HG03520 (cell line): ENCODE measurements at regions not wholly inside any gene's neighbourhood (a gene's known extent, or its start where the extent isn't known, plus 50 kb on each side); places are given as distances from the start of the nearest gene placed in this dataset.
"Not testable (repeated sequence)": the region's sequence is repeated elsewhere in the genome, so short reads cannot be mapped to it uniquely, and the experiment has no call there.

Experiments used
- ATAC-seq: cut with Tn5 transposase; IDR thresholded peaks from one replicate; pipeline ENCODE4 v1.9.1; 2021; ENCODE audit warnings: mild to moderate bottlenecking, moderate library complexity; ENCODE audit not compliant: unreplicated experiment

DNA sequence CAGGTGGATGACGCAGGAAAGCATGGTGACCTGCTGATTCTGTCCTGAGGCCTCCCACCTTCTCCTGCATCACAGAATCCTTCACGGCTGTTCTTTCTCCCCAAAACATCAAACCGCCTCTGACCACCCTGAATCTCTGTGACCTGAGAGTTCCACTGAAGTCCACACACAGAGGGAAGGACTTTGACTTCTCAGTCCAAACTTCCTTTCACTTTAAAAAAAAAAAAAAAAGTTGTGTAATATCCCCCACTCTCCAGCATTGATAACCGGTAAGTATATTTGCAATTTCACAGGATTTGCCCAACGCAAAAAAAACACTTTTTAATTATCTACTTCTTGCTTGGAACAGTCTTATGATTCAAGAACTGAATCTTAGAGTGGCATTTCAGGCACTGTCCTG lies 259.5 kb upstream of the IRS2 start:
- ATAC-seq = no peak

DNA sequence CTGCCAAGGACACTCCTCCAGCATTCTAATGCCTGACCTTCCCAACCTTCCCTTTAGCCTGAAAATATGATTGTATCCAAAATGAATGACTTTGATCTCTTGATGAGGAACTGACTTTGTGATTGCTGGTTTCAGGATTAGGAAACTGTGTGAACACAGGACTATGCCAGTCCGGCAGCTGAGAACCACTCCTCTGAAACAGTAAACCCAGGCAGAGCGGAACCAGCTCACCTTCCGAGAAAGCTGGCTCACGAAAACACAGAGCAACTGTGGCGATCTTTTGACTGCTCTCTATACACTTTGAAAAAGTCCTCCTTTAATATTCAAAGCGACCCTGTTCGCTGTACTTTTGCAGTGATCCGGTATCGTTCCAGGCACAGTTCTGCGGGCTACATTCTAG lies 258.8 kb upstream of the IRS2 start:
- ATAC-seq = no peak

DNA sequence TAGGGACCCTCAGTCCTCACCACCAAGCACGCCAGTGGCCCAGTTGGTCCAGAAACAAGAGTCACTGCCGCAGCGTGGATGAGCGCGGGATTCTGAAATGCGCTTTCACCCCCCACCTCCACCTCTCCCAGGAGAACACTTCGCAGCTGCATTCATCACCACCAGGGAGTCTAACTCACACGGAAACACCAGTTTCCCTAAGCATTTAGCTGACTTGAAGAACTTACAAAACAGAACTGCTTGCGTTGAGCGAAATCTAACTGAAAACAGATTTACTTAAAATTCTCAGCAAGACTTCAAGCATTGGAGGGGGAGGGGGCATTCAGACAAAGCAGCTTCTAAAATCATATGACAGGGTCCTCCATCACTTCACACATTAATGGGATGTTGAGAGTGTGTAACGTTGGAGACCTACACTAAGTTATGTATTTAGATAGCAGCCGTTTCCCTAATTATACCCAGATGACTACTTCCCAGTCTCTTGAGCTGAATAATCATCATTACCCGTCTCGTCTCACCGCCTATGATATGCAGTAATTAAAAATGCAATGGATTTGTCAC lies 258.2 kb upstream of the IRS2 start:
- ATAC-seq = no peak

DNA sequence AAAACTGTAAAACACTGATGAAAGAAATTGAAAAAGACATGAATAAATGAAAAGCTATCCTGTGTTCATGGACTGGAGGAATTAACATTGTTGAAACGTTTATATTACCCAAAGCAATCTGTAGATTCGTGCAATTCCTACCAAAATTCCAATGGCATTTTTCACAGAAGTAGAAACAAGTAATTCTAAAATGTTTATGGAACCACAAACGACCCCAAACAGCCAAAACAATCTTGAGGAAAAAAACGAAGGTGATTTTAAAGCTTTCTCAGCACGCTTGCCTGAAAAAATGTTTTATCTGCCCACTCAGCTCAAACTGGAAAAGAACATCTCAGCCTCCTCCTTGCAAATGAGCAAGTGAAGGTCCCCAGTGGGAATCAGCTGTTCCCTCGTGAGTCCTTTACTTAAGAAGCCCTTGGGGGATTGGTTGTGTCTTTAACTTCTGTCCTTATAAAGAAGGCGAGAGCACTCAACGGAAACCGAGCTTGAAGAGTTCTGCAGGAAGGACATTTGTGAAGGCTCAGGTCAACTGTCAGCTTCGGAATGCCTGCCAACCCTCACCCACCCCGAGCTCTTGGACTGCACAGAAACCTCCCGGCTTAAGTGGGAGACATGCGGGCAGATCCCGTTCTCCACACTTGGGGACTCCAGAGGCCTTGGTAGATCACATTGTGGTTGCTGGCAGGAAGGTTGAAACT lies 256.0 kb upstream of the IRS2 start:
- no peak for ATAC-seq

DNA sequence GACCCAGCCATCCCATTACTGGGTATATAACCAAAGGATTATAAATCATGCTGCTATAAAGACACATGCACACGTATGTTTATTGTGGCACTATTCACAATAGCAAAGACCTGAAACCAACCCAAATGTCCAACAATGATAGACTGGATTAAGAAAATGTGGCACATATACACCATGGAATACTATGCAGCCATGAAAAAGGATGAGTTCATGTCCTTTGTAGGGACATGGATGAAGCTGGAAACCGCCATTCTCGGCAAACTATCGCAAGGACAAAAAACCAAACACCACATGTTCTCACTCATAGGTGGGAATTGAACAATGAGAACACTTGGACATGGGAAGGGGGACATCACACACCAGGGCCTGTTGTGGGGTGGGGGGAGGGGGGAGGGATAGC lies 255.3 kb upstream of the IRS2 start:
- ATAC-seq = not testable (repeated sequence)

DNA sequence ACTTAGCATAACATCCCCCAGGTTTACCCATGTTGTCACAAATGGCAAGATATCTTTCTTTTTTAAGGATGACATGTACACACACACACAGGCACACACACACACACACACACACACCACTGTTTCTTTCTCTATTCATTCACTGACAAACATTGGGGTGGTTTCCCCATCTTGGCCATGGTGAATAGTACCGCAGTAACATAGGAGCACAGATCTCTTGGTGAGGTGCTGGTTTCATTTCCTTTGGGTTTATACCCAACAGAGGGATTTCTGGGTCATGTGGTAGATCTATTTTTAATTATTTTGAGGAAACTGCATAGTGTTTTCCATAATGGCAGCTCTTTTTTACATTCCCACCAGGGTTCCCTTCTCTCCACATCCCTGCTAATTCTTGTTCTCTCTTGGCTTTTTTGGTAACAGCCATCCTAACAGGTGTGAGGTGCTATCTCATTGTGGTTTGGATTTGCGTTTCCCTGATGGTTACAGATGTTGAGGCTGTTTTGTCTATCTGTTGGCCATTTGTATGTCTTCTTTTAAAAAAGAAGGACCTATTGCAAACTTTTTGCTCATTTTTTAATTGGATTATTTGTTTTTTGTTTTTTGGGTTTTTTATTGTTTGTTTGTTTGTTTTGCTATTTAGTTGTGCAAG lies 251.7 kb upstream of the IRS2 start:
- no peak for ATAC-seq

DNA sequence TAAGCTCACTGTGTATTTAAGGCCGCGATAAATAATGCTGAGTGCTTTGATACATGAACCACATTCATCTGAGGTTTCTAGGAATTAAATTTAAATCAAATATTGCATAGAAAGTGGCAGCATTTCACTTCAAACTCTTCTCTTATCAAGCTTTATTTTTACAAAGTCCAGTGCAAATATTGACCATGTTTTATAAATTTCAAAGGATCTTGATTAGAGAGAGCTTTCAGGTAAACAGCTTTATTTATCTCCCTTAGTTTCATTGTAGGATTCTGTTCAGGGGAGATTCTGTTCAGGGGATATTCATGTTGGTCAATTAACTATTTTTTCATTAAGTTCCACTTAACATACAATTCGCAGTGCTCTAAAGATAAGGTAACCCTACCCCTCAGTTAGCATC lies 249.7 kb upstream of the IRS2 start:
- no peak for ATAC-seq

DNA sequence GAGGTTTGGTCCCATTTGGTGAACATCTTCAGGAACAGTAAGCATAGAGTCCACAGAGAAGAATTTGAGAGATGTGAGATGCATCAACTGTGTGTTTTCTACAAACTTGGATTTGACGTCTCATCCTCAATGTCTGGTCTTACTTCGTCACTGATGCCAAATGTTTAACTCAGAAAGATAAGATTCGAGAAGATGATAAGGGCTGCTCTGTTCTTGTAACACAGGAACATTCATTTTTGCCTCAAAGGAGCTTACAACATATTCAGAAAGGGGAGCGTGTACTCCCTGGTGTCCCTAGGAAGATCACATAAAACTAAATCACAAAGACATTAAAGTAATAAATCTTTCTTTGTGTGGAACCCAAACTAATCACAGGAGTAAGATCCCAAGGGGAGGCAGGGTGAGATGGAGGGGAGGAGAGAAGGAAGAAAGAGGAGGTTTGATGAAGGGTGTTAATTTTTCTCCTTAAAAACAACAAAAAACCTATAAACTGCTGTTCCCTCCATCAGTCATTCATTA lies 247.7 kb upstream of the IRS2 start:
- ATAC-seq = no peak

DNA sequence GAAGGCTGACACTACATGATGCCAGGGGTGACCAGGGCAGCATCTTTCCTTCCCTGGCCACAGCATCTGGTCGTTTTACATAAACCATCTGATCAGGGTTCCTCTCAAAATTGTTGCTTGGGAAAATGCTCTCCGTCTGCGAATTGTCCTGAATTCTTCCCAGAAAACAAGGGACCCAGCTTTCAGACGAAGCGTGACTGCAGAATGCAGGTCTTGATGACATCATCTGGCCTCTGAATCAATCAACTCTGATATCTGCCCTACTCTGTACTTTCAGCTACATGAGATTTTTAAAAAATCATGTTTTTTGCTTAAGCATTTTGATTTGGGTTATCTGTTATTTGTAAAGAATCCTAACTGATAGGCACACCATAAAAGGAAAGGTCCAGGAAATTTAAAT lies 246.6 kb upstream of the IRS2 start:
- no peak for ATAC-seq

DNA sequence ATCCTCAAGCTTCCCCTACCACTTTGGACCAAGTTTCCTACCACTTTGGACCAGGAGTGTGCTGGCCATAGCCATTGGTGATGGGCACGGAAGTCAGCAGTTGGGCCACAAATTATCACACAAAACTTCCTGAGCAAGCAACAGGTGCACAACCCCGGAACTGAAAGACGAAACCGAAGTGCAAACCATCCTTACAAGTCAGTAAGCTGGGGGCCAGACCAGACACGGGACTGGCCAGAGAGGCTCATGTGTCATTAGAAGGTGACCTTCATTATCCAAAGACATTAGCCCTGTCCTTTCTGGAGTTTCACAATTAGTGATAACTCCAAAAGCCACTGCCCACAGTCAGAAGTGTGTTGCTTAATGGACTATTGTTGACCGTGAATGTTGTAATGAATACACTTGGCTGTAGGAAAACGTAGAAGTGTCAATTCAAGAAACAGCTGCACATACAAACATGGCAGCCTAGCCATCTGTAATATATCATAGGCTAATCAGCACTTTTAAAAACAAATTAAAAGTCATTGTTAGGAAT lies 244.1 kb upstream of the IRS2 start:
- no peak for ATAC-seq

DNA sequence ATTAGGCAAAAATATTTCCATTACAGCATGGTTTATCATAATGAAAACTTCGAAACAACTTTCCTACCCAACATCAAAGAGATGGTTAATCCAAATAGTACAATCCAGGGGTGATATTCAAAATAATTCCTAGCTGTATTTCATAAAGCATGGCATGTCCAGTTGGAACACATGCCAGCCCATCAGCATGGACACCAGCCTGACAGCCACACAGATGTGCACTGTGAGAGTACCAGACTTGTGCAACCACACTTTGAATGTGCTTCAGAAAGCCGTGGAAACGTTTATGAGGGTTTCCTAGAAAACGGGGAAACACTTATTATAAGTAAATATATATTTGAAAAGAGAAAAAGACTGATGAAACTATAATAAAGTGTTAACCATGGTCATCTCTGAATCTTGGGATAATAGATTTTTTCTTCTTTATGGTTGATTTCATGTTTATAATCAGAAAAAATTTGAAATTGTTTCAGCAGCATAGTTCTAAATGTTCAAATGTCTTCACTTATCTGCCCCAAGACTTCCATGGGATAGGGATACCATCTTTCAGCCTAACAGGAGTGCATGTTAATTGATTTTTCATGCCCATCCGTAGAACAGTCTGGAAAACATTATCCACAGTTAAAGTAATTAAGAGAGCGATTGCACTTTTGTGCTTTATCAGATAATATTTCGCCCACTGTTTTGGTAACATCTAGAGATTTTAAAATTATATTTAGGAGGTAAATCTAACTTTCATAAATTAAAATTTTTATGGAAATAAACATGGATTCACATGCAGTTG lies 242.6 kb upstream of the IRS2 start:
- ATAC-seq = no peak

DNA sequence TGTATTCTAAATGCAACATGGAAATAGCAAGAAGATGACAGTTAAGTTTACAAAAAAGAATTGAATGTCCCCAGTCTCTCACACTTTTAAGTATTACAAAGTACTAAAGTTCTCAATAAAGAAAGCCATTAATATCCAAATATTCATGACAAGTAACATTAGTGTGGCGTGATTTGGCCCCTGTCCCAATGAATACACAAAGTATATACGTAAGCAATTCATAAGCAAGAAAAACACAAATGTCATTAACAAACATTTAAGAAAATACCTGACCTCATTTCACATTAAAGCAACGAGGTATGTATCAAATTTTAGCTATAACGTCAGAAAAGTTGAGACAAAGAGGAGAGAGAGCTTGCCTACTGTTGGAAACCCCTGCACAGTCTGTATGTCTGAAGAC lies 241.9 kb upstream of the IRS2 start:
- no peak for ATAC-seq

DNA sequence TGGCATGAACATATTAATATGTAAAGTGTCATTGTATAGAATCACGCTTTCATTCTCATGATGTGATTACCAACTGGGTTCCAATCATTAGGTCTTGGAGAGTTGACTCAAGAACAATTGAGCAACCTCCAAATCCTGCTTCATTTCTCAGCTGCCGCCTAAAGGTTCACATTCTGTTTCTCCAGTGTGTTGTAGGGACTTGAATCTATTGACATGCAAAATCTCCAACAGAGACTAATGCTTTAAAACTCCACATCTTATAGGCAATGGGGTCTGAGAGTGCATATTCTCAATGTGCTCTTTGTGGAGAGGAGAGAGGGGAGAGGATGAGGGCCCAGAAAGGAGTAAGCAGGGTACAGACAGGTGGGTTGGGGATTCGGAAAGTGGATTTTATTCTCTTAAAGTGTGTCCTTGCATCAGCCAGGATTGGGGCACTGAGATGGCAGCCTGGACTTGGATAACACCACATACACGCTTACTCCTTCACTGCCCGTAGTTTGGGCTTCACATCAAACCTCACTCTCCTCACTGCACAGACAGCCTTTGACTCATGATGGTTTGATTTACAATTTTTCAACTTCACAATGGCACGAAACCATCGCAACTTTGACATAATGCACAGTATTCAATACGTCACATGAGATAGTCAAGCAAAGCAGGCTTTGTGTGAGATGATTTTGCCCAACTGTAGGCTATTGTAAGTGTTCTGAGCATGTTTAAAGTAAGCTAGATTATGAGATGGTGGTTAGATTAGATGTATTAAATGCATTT lies 241.3 kb upstream of the IRS2 start:
- no peak for ATAC-seq

DNA sequence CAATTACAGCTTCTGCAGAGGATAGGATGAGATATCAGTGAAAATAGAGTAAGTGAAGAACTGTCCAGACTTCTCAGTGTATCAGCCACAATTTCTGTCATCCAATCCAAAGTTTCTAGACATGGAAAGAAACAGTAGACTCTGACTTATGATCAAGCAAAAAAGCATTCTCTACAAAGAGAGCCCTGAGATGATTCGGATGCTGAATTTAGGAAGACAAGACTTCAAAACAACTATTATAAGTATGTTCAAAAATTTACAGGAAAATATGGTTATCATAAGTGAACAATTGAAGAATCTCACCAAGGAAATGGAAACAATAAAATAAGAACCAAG lies 238.2 kb upstream of the IRS2 start:
- ATAC-seq = no peak

DNA sequence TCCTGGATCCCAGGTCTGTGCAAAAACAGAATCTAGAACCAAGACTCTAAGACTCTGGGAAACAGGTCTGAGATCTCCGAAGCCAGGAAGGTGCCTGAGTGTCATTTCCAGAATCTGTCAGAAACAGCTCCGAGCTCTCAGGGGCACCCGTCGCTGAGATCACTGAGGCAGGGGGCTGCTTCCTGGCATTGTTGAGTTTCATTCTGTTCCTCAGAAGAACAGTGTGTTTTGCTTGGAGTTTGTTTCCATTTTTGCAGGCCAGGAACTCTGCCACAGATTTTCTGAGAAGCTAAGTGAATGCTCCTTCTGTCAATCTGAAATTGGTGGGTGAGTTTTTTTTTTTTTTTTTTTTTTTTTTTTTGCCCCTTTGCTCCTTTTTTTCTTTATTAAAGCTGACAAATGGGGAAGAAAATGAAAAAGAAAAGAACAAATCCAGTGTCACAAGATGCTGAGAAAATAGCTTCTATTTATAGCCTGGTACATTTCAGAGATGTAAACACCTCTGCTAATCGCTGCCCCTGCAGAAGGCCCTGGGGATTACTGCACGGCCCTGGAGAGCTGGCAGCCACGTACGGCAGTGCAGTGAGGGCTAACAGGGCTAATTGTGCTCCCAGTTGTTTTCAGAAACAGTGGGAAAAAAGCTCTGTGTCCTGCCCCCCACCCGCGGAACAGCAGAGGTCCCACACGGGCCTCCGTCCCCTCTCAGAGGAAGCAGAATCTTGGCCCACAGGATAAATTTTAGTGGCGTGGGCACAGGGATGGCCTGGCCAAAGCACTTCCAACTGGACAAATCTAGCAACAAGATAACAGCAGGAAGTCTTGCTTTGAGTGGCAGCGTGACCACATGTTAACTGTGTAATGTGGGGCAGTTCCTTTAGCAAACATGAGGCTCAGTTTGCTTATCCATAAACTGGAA lies 237.6 kb upstream of the IRS2 start:
- no peak for ATAC-seq

DNA sequence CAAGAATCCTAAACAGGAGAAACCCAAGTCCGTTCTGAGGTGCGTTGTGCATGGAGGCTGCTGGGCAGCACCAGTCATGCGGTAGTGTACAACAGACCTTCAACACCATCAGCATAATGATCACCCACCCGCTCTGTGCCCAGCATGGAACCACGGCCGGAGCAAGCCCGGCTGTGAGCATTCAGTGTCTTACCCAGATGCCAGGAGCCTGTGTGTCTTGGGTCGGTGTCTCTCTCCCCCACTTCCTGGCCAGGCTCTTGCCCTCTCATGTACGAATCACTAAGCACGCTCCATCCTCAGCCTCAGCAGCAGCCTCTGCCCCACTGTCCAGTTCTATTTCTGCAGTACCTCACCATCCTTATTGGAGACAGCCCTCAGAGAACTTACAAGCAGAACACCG lies 231.6 kb upstream of the IRS2 start:
- no peak for ATAC-seq

DNA sequence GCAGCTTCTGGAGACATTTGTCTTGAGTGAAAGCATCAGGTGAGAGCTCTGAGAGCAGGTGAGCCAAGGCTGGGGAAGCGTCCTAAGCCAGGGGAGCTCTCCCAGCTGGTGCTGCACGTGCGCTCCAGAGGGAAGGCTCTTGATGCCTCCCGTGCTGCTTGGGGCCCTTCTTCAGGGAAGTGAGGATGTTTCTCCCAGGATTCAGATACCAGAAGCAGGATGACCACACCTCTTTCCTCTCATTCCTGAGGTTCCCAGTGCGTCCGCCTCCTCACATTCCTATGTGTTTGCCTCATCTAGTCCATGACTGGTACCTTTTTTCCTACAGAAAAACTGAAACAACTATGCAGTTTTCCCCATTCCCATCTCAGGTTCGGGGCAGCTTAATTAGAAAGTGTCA lies 231.0 kb upstream of the IRS2 start:
- no peak for ATAC-seq

DNA sequence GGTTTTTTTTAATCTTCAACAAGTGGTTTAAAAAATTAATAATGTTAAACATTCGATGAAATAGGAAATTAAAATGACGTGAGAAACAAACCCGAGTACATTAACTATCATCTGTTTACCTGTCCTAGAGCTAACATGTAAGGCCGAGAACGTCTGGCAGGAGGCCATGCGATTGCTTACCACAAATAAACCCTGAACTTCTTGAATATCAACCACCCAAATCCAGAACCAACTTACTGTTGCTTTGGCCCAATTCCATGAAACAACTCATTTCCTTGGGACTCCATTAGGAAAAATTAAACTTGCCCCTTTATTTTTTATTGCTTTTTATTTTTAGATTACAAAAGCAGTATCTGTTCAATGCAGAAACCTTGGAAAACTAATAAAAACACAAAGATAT lies 228.9 kb upstream of the IRS2 start:
- no peak for ATAC-seq

DNA sequence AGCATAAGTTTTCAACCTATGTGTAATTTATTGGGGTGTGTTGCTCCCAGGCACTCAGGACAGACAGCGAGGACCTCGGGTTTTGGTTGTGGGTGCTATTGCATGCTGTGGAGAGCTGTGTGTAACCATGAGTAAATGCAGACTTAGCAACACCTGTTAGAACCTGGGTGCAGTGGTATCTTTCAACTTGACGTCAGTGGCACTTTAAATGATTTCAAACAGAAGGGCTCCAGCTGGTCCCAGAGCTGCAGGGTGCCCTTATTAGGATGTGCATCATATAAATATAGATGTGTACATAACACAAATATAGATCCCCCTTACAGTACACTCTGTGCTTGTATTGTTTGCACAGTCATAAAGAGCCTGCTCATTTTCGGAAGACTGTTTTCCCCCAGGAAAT lies 228.3 kb upstream of the IRS2 start:
- no peak for ATAC-seq
